HG03060 (cell line): ENCODE measurements at regions not wholly inside any gene's neighbourhood (a gene's known extent, or its start where the extent isn't known, plus 50 kb on each side); places are given as distances from the start of the nearest gene placed in this dataset.

ENCODE experiments used
- ATAC-seq: cut with Tn5 transposase; IDR thresholded peaks from one replicate; pipeline ENCODE4 v1.9.1; 2021; ENCODE audit warnings: low read depth, moderate number of reproducible peaks; ENCODE audit not compliant: unreplicated experiment

DNA sequence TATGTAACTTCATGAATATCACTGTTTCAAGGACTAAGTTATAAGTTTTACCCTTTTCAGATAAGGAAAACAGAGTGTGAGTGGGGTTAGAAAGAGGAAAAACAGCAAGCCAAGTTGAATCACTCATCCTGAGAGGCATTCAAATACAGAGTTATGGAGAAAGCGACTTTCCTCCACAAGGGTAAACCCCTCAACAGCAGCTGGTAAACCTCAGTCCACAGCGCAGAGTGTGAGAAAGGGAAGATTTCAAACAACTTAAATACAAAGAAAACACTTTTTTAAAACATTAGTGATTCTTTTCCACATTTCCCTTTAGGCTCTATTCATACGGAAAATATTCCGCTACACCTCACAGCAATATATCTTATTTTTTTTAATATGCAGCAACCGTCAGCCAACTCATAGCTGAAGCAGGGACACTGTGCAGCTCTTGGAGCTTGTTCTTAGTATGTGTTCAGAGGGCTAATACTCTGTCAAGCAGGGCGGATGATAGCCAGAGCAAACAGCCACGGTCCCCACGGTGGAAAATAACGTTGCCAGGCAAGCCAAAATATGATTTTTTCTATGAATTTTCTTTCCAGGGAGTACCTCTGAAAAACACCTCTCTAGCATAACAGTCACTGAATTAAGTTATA, 488.9 kb upstream of the FAT1 start:
- no peak for ATAC-seq

- no peak for ATAC-seq
These were observed 491.8 kb upstream of the FAT1 start for GRCh38 chr4:187215438-187215837.

DNA sequence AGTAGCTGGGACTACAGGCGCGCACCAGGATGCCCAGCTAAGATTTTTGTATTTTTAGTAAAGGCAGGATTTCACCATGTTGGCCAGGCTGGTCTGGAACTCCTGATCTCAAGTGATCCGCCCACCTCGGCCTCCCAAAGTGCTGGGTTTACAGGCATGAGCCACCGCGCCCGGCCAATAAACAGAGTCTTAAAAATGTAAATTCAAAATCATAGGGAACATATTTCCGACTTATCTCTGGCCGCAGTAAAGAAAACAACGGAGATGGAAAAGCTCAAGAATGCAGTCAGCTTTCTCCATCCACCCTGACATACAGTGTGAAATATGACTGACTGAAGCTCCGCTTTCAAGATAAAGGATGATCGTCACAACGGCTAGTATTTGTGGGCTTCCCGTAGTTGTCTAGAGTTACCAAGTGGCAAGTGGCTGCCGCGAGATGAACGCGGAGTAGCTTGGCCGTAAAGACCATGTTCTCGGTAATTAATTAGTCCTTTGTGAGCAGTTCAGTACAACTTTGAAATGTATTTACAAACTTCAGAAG, 495.1 kb upstream of the FAT1 start:
- no peak for ATAC-seq

DNA sequence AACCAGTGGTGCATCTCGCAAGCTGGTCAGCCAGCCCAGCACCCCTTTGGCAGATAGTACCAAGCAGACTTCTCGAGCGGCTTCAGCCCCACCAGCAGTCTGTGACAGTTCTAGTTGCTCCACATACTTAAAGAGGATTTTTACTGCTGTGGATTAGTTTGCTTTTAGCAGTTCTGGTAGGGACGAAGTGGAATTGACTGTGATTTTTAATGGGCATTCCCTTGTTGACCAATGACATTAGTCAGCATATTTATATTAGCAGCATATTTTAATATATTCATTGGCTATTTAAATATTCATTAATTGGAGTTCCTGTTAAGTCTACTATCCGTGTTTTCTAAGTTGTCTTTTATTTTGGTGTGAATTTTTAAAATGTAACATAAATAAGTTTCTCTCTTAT, 500.9 kb upstream of the FAT1 start:
- no peak for ATAC-seq

DNA sequence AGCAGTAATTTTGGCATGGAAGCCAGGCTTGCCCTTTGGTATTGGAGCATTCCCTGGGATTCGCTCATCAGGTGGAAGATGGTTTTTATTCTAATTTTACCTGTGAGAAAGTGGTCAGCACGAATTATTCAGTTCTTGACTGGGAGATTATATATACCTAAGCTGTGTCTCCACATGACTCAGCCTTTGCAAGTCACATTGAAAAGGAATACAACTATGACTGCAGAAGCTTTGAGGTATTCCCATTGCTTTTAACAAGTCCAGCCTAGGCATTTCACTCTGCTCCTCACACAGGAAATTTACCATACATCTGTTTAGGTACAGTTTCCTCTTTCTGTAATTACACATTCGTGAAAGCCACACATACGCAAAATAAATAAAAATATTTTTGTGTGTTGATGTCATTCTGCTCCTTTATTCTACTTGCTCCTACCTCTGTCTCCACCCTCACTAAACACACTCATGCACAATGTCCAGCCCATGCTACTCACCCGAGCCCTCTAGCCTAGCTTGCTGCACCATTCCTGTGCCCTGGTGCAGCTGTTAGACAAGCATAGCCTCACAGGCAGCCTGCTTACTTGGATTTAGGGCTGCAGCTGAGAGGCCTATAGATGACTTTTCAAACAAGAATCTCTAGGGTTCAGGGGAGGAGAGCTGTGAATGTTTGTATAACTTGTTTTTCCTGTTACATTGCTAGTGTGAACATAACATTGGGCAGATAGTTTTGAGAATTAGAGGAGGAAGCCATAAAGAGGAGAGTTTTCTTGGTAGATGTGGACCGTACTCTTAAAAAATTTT, 504.4 kb upstream of the FAT1 start:
- no peak for ATAC-seq

- ATAC-seq = no peak
These were observed 508.5 kb upstream of the FAT1 start for GRCh38 chr4:187232196-187232595.

DNA sequence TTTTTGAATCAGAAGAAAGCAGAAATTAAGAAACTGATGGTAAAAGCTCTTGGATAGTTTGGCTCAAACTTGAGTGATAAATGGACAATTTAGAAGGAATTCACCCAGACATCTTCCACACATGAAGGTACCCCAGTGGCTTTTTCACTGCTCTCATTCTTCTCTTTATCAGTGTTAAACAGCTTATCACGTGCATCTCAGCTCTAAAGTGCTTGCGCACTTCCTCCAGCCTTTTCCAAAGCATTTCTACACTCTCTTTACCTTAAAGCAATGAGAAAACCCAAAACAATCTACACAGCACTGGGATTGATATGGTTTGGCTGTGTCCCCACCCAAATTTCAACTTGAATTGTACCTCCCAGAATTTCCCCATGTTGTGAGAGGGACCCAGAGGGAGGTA, 509.1 kb upstream of the FAT1 start:
- ATAC-seq = no peak

DNA sequence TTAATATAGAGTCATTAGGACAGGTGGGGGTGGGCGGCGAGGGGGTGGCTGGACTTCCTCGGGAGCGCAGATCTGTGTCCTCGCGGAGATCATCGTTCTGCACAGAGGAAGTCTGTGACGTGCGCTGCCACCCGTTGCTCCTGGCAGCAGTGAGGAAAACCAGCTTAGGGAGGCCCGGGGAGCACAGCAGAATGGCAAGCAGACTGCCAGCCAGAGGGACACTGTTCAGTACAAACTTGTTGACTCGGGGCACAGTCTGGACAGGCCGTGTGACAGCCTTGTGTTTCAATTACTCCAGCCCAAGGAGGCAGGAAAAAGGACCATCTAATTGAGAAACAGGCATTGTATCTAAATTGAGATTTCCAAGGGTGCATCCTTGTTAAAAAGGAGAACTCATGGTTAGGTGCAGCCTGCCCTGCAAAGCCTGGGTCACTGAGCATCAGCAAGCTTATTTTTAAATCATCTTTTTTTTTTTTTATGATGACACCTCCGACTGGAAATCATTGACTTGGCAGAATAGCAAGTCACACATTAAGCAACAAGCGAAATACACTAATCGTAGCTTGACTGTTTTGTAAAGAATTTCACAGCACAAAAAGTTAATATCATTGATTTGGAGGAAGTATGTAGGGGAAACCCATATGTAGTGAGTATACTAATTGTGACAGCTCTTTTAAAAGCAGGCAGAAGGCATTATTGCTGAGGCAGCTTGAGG, 512.0 kb upstream of the FAT1 start:
- ATAC-seq = no peak

GRCh38 chr4:187236209-187236890, 512.7 kb upstream of the FAT1 start:
- ATAC-seq = no peak

- ATAC-seq = no peak
These were observed 515.0 kb upstream of the FAT1 start for GRCh38 chr4:187238646-187239045.

DNA sequence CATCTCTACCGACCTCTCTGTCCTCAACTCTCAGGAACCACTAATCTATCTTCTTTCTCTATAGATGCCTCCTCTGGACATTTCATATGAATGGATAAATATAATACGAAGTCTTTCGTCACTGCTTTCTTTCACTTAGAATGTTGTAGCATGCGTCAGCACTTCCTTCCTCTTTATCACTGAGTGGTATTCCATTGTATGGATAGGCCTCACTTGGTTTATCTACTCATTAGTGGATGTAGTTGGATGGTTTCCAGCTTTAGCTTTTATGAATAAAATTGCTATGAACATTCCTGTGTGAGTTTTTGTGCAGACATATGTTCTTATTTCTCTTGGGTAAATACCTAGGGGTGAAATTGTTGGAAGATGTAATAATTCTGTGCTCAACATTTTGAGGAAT, 528.2 kb upstream of the FAT1 start:
- no peak for ATAC-seq

- ATAC-seq = no peak
These were observed 533.2 kb upstream of the FAT1 start for GRCh38 chr4:187256897-187257296.

DNA sequence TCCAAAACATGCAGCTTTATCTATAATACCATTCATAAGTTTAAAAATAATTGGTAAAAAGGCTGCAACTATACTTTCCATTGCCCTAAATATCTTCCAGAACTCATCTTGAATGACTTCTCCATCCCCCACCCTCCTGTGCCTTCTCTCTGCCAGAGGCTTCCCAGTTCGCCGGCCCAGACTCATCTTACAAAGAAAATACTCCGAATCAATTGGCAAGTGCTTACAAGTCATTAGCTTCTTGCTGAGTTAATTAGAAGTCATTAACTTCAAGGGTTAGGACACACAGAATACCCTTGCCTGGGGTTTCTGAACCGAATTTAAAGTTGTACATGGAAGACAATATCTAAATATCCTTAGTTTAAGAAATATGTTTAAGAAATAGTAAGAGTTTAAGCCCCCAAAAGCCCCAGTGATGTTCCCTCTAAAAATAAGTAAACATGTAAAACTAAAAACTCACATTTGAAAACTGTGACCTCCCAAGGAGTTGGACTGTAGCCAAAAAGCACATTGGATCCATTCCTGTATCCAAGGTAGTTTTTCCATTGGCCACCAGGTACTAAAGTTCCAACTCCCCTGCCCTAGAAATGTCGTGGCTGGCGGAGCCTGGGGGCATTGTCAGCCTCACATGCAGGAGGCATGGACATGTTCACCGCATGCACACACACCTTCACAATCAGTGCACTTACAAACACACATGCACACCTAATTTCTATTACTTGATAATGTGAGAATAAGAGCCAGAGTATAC, 535.2 kb upstream of the FAT1 start:
- no peak for ATAC-seq

- no peak for ATAC-seq
These were observed 545.3 kb upstream of the FAT1 start for GRCh38 chr4:187268940-187269339.

DNA sequence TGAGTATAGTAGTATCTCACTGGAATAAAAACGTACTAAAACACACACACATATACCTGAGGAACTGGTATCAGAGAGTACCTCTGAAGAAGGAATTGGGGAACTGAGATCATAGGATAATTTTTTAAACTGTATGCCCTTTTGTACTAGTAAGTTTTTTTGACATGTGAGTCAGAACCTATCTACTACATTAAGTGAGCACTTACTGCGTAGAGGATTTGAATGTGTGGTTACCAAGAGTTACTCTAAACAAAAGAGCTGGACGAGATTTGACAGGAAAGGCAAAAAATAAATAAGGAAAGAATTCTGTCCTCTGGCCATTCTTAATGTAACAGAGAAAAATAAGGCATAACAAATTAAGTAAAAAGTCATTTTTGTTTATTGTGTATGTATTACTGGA, 546.5 kb upstream of the FAT1 start:
- ATAC-seq = no peak

DNA sequence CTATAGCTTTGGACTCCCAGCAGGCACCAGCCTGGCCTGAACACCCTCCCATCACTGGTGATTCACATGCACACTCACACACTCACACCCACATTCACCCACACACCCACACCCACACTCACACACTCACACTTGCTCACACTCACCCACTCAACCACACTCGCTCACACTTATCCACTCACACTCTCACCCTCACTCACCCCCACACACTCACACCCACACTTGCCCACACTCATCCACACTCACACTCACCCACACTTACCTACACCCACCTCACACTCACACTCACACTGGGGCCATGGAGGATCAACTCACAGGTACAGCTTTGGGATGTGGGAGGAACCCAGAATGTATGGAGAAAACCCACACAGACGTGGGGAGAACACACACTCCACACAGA, 548.2 kb upstream of the FAT1 start:
- ATAC-seq = no peak

- no peak for ATAC-seq
These were observed 550.5 kb upstream of the FAT1 start for GRCh38 chr4:187274153-187274552.

- no peak for ATAC-seq
These were observed 553.2 kb upstream of the FAT1 start for GRCh38 chr4:187276736-187277408.

DNA sequence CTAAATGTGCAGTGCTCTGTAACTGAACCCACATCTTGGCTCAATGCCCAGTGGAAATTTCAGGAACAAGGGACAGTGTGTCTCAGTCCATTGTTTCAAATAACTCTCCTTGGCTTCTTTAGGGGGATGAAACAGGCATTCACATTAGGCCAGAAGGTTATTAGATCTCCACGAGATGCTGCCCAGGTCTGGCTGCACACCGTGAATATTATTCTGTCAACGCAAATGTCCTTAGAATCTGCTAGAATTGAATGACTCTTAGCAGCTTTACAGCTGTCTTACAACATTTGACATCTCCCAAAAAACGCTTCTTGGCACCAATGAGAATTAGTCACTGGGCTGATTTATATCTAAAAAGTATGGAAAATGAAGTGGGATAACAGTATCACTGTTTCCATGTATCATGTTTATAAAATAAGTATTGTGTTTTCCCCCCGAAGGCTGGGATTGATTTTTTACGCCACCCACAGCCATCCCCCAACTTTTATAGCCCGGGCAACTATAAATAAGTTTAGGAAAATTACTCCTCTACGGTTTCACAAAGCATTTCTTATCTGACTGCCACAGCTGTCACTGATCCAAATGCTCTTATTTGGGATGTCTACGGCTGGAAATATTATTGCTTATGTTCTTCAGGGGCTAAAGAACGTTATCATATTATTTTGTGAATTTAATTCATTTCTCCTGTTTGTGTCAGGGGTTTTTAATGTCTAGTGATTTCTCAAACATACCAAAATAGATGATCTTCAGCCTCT, 559.7 kb upstream of the FAT1 start:
- ATAC-seq = no peak
